Stimulated activated CD8-positive, alpha-beta memory T cell treated with anti-CD3 and anti-CD28 coated beads, Interleukin-12 subunit alpha, Interleukin-12 subunit beta, amount 100 ng/mL, for 4 hours (primary cell): ENCODE measurements at regions not wholly inside any gene's neighbourhood (a gene's known extent, or its start where the extent isn't known, plus 50 kb on each side); places are given as distances from the start of the nearest gene placed in this dataset.
"Not testable (repeated sequence)": the region's sequence is repeated elsewhere in the genome, so short reads cannot be mapped to it uniquely, and the experiment has no call there.

Experiments
- DNase-seq: peaks from one replicate; pipeline ENCODE4 v3.0.0-alpha.2; 2020; ENCODE audit warnings: low read depth

- not testable (repeated sequence) for DNase-seq
Observed at GRCh38 chr16:88270171-88270790, 112.5 kb upstream of the ZNF469 start.

DNA sequence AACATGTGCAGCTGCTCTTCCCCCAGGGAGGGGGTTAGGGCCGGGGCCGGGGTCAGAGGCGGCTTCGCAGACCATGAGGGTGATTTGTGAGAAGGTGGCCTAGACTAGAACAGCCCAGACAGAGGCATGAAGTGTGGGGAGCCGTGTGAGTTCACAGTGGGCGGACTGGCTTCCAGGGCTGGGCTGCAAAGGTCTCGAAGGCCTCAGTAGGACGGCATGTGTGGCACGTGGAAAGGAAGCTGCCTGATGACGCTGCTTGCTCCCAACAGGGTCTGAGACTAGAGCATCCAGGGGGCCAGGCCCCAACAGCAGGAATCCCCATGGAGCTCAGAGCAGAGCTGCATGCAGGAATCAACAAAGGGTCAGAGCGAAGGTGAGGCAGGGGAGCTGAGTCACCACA, 111.5 kb upstream of the ZNF469 start:
- DNase-seq, result not testable (repeated sequence)

GRCh38 chr16:88271776-88272175, 111.0 kb upstream of the ZNF469 start:
- not testable (repeated sequence) for DNase-seq

GRCh38 chr16:88272437-88272836, 110.3 kb upstream of the ZNF469 start:
- DNase-seq, result not testable (repeated sequence)

- not testable (repeated sequence) for DNase-seq
Observed at GRCh38 chr16:88274126-88274750, 108.5 kb upstream of the ZNF469 start.

DNA sequence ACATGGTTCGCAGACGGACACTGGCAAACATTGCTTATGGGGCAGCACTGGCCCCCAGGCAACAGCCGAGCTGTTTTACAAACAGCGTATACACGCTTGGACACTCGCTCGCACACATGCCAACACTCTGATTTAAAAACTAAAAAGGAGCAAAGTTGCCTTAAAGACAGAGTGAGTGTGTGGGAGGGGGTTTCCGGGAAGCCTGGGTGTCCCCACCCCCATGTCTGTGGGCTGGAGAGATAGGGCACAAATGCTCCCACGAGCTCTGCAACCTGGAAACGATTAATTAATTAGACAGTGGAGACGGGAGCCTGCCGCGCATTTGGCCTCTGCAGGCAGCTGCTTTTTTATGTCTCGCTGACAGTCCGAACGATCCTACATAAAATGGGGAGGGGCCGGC, 107.9 kb upstream of the ZNF469 start:
- no peak for DNase-seq

DNA sequence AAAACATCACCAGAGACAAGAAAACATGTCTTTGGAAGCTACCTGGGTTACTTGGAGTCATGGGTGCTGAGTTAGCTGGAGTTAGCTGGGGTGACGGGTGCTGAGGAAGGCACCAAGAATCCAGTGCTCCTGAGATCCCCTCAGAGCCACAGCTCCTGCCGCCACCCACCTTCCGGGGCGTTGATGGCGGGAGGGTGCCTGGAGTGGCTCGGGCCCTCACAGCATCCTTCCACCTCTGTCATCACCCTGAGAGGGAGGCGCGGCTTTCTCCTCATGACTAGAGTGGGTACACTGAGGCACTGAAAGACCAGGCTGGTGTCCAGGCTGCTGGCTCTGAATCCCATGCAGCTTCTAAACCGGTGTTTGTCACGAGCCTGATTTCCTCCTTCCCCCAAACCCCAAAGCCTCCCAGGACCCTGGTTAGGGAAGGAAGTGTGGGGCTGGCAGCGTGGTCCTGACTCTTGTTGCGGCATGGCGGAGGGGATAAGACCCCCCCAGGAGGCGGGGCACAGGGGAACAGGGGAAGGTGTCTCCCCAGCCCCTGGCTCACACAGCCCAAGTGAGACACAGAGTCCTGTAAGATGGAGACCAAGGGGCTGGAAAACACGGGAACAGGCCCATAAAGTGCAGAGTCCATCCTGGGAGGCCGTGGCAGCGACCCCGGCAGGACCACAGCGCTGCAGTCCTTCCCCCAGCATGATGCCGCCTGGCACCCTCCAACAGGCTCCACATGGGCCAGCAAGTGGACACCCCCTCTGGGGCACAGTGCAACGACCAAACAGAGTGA, 107.2 kb upstream of the ZNF469 start:
- DNase-seq, result not testable (repeated sequence)

GRCh38 chr16:88276123-88276588, 106.6 kb upstream of the ZNF469 start:
- not testable (repeated sequence) for DNase-seq

DNA sequence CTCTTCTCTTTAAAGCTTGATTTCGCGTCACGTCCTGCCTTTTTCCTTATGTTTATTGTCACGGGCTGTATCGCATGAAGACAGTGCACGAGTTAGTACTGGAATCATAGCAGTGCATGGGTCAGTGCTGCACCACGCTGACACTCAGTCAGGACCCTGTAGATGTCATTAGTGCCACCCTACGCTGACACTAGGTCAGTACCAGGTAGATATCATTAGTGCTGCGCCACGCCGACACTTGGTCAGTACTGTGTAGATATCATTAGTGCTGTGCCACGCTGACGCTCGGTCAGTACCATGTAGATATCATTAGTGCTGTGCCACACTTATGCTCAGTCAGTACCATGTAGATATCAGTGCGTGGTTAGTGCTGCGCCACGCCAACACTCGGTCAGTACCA, 106.2 kb upstream of the ZNF469 start:
- DNase-seq, result no peak

- no peak for DNase-seq
Observed at GRCh38 chr16:88279998-88280397, 102.8 kb upstream of the ZNF469 start.

DNA sequence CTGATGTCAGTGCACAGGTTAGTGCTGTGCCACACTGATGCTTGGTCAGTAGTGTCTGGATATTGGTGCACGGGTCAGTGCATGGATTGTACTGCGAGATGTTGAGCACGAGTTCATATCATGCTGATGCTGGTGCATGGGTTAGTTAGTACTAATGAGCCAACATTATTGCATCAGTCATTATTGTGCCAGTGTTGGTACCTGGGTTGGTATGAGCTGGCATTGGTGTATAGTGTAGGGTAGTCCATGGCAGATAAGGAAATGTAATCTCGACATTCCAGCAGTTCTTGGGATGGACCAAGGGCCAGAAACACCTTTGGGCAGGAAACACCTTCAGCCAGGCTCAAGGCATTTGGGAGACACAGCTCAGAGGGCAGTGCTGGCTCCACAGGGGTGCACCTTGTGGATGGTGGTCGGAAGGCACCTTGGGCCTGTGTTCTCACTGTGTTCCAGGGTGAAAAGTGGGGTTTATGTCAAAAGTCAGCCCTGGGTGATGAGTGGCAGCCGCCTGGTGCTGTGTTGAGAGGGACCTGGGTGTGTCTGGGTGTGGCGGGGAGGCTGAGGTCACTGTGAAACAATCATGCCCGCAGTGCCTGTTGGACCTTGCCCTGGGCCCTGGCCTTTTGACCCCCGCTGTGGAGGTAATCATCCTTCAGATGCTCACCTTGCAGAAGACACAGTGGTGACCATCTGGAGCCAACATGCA, 100.7 kb upstream of the ZNF469 start:
- no peak for DNase-seq

DNA sequence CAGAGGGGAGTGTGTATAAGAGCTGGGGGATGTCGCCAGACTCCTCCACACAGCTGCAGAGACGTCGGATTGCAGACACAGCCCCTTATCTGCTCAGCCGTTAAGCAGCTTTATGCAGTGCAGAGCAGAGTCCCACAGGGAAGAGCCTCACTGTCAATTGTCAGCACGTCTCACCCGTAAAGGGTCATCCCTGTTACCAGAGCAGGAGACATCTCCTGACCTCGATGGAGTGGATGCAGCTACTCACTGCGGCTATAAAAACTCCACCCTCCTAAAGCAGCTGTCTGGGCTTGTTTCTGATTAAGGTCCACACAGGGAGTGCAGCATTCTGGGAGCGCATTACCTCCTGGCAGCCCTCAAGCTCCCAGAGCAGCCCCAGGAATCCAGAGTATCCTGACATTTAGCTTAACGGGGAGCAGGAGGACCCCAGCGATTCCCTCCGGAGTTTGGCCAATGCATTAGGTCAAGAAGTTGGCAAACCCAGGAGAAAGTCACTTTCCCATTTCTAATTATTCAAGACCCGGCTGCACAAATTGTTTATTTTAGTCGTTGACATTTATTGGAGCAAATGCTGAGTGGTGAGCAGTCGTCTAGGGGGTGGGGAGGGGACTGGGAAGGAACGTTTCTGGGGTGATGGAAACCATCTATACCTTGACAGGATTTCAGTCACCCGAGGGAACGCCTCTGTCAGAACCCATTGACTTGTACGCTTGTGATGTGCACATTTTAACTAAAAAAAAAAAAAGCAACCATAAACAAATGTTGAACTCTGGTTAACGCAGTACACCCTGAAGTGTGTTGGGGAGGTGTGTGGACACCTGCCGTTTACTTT, 100.0 kb upstream of the ZNF469 start:
- DNase-seq, result no peak

- DNase-seq, result no peak
Observed at GRCh38 chr16:88283596-88283995, 99.2 kb upstream of the ZNF469 start.

DNA sequence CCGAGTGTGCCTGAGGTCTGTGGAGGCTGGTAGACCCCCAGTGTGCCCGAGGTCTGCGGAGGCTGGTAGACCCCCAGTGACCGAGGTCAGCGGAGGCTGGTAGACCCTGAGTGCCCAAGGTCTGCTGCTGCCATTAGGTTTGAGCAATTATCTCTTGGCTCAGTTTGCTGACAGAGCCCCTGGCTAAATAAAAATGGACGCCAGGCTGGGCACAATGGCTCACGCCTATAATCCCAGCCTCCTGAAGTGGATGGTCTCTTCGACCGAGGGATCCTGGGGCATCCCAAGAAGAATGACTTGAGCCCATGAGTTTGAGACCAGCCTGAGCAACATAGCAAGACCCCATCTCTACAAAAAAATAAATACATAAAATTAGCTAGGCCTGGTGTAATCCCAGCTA, 98.7 kb upstream of the ZNF469 start:
- no peak for DNase-seq

GRCh38 chr16:88284626-88285513, 97.9 kb upstream of the ZNF469 start:
- DNase-seq, result no peak

DNA sequence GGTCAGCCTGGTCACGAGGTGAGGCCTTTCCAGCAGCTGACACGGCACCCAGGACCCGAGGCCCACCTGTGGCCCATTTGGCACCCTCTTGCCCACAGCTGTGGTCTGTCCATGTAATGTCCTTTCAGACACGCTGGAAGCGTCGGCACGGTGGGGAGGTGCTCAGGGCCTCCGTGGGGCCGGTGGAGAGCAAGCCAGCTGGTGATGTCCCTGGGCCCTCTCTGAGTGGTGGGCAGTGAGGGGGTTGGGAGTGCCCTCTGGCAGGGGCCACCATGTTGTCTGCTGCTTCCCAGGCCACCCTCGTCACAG, 97.3 kb upstream of the ZNF469 start:
- no peak for DNase-seq

- DNase-seq, result no peak
Observed at GRCh38 chr16:88286301-88286923, 96.3 kb upstream of the ZNF469 start.

GRCh38 chr16:88287219-88287618, 95.5 kb upstream of the ZNF469 start:
- DNase-seq, result no peak

GRCh38 chr16:88288303-88288702, 94.5 kb upstream of the ZNF469 start:
- DNase-seq, result no peak

DNA sequence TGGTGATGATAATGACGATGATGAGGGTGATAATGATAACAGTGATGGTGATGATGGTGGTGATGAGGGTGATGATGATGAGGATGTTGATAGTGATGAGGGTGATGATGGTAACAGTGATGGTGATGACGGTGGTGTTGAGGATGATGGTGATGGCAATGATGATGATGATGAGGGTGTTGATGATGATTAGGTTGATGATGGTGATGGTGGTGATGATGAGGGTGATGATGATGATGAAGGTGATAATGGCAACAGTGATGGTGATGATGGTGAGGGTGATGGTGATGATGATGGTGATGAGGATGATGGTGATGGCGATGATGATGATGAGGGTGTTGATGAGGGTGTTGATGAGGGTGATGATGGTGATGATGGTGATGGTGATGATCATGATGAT, 93.8 kb upstream of the ZNF469 start:
- DNase-seq, result no peak
